ENCODE measurements at regions not wholly inside any gene's neighbourhood (a gene's known extent, or its start where the extent isn't known, plus 50 kb on each side); places are given as distances from the start of the nearest gene placed in this dataset.

DNA sequence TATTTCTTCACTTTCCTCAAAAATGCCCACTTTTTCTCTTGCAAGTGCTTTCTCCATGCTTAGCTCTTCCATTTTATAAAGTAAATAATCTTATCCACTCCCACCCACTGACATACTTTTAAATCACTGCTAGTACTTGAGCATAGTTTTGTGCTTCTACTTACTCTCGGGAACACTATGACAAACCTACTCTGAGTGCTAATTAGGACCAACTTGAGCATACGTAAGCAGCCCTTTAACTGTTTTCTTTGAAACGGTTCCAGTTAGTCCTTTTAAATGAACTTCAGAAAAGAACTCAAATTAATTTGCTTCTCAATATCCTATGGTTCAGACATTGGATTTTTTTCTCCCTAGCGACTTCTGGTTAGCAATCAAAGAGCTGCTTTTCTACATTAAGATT lies 280.0 kb upstream of the SOX2 start:
- DNase-seq, result no peak

DNA sequence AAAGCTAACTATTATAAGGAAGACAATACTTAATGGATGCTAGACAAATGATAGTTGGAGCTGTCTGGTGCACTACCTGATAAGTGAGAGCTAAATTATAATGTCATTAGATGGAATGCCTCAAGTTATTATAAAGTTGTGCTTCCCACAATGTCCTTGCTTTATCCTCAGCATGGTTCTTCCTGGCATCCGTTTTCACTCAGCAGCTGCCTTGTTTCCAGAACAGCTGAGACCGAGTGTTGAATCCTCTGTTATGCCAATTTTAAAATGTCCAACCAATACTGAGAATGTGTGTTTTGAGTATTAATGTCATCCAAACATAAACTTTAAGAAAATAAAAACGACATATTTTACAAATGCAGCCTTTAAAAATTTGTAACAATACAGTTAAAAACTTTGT lies 286.7 kb upstream of the SOX2 start:
- DNase-seq, result no peak

- DNase-seq, result no peak
Measured at GRCh38 chr3:181418233-181418632, 293.5 kb upstream of the SOX2 start.

DNA sequence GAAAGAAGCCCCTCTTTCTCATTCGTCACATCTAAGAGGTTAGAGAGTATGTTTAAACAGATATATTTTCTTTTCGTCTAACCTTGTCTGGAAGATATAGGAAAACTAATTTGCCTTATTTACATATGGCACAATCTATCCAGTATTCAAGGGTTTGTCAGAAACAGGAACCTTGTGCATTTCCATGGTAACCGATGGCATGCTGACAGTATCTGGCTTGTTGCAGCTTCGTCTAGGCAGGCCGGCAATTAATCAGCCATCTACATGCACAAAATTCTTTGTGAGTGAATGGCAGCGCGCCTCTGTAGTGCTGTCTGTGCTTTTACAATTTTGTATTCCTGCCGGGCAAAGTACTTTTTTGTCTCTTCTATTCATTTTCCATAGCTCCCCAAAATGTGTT lies 294.0 kb upstream of the SOX2 start:
- peak; percentile 10 for DNase-seq

- DNase-seq, result no peak
Measured at GRCh38 chr3:181410870-181411269, 300.9 kb upstream of the SOX2 start.

DNA sequence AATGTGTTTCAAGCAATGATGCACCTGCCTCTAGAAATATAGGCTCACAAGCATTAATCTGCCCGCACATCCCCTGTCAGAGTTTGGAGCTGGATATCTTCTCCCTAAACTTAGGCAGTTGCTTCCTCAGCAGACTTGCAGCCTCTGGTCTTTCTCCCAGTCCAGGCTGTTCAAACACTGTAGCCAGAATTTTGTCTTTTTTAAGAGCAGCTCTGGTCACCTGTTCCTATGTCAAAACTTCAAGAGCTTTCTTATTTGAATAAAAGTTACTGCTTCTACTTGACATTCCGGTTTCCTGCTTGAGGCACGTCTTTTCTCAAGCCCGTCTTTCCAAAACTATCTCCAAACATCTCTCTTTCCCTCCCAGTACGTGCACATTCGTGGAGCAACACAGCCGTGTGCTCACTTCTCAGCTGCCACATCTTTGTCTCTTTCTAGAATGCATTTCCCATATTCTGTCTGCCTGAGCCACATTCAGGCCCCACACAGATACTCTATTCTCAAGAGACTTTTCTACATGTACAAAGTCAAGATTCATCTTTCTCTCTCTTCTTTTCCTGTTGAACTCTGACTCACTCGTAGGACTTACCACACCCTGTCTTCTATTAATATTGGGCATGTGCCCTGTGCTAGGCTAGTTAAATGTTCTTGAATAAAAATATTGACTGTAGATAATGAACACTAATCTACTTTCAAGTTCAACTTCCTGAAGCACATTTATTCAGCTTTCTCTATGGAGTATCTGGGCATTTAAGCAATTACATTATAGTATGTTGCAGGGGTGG lies 307.7 kb upstream of the SOX2 start:
- DNase-seq, result no peak

- DNase-seq, result no peak
Measured at GRCh38 chr3:181402347-181402746, 309.4 kb upstream of the SOX2 start.

- DNase-seq, result no peak
Measured at GRCh38 chr3:181384970-181385369, 326.8 kb upstream of the SOX2 start.

GRCh38 chr3:181383760-181384159 lies 328.0 kb upstream of the SOX2 start:
- no peak for DNase-seq

GRCh38 chr3:181383201-181383600 lies 328.5 kb upstream of the SOX2 start:
- DNase-seq, result no peak

DNA sequence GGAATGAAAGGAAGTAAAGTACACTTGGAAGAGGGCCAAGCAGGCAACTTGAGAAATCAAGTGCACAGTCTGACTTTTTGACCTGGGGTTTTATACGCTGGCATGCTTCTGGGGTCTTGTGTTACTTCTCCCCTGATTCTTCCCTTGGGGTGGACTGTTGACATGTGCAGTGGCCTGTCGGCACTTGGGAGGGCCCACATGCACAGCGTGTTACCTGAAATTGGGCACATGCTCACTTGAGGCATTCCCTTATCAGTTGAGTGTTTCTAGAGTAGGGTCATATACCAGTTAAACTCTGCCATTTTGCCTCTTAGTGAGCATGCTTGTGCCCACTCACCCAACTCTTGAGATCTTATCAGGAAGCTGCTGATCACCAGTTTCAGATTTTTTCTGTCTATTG lies 329.1 kb upstream of the SOX2 start:
- DNase-seq, result no peak

- no peak for DNase-seq
Measured at GRCh38 chr3:181379278-181379677, 332.4 kb upstream of the SOX2 start.

DNA sequence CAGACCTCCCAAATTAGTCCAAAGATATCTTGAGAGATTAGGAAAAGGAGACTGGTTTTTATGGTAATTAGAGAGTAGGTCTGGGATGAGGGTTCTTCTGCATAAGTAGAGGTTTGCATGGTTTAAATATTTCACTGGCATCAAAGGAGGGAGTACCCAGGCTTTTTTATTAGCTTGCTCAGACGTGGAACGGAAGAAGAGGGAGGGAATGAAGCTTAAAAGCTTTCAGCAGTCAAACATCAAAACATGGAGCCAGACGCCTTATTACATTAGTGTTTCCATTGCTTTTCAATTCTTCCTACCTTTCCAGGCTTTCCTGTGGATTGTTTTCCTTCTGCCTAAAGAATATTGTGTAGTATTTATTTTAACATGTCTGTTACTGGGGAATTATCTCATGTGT lies 342.1 kb upstream of the SOX2 start:
- DNase-seq, result no peak

GRCh38 chr3:181363231-181363630 lies 348.5 kb upstream of the SOX2 start:
- no peak for DNase-seq

DNA sequence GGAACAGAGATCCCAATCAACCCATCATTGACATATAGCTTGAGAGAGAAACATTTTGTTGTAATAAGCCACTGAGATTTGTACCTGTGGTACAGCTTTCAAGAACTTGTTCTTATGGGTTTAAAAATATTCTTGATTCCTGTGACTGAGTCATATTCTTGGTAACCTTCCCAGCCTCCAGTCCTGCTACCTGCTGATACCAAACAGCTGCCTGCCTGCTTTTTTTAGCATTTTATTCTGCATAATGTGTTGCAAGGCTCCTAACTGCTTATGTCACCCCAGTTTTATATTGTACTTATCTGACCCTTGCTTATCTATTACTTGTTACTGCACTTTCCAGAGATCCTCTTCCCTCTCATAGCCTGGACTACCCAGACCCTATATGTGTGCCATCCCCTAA lies 349.3 kb upstream of the SOX2 start:
- no peak for DNase-seq

GRCh38 chr3:181358562-181358961 lies 353.2 kb upstream of the SOX2 start:
- no peak for DNase-seq

GRCh38 chr3:181358060-181358459 lies 353.7 kb upstream of the SOX2 start:
- DNase-seq, result no peak

DNA sequence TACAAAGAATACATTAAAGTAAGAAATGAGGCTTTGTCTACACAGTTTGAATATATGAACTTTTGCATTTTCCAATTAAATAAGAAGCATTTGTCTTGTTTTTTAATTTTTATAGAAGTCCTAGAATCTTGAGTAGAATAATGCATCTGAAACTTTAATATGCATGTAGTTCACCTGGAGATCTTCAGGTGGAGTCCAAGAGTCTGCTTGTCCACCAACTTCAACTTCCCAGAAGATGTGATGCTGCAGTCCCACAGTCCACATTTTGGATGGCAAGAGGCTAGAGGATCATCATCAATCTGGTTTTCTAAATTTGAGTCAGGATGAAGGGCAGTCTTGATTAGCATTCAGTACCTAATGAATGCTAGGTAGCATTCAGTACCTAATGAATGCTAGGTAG lies 357.6 kb upstream of the SOX2 start:
- no peak for DNase-seq

- DNase-seq, result no peak
Measured at GRCh38 chr3:181344331-181344730, 354.8 kb upstream of the DNAJC19 start.

GRCh38 chr3:181336597-181336996 lies 347.1 kb upstream of the DNAJC19 start:
- no peak for DNase-seq

DNA sequence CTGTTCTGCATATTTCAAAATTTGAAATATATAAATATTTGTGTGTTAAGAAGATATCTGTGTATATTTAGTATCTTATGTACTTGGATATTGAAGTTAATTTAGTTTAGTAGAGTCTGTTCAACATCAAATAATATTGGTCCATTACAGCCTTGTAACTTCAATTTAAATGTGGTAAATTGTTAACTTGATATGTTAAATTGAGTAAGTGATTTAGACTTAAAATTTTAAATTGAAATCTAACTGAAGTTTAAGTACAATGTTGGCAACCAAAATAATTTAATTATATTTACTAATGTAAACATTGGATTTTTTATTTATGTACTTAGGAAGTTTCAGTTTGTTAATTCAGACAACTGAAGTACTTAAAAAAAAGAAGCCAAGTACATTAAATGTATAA lies 343.9 kb upstream of the DNAJC19 start:
- DNase-seq, result no peak

GRCh38 chr3:181330821-181331563 lies 341.5 kb upstream of the DNAJC19 start:
- peak; percentile 26 for DNase-seq

- no peak for DNase-seq
Measured at GRCh38 chr3:181330257-181330656, 340.7 kb upstream of the DNAJC19 start.

GRCh38 chr3:181329024-181329423 lies 339.5 kb upstream of the DNAJC19 start:
- peak; percentile 90 for DNase-seq

GRCh38 chr3:181328346-181328745 lies 338.8 kb upstream of the DNAJC19 start:
- DNase-seq, result no peak

All from NCI-H774 (cell line).